Prostate gland (tissue), 2 donors: ENCODE measurements at regions not wholly inside any gene's neighbourhood (a gene's known extent, or its start where the extent isn't known, plus 50 kb on each side); places are given as distances from the start of the nearest gene placed in this dataset.
"Not testable (repeated sequence)": the region's sequence is repeated elsewhere in the genome, so short reads cannot be mapped to it uniquely, and the experiment has no call there.

Source experiments
- DNase-seq: peaks from one replicate; pipeline ENCODE4 v3.0.0-alpha.2; 2019; ENCODE audit warnings: low spot score
- H3K27ac ChIP-seq, 2 donors: fragments of 200-600 bp; sonication (generic); 2 replicates each; pipeline ENCODE4 v1.5.1; 2017 to 2019
- H3K27me3 ChIP-seq: fragments of 200-600 bp; sonication (generic); replicated peaks from 2 replicates; pipeline ENCODE4 v1.5.1; 2019; ENCODE audit not compliant: insufficient read depth
- H3K36me3 ChIP-seq, 2 donors: fragments of 200-600 bp; sonication (generic); 1 replicate in 1 of 2; 2 replicates in 1 of 2; pipeline versions ENCODE4 v1.5.1 to v1.8.1; 2017 to 2019
- H3K4me1 ChIP-seq: fragments of 200-600 bp; sonication (generic); replicated peaks from 2 replicates; pipeline ENCODE4 v1.5.1; 2019
- H3K4me3 ChIP-seq, 2 donors: fragments of 200-600 bp; sonication (generic); 2 replicates each; pipeline ENCODE4 v1.5.1; 2017 to 2019
- H3K9me3 ChIP-seq: fragments of 200-600 bp; sonication (generic); 2 replicates; pipeline ENCODE4 v1.5.1; 2017
- POLR2A ChIP-seq: fragments of 450-650 bp; IDR thresholded peaks from one replicate; pipeline ENCODE4 v1.6.1; 2016; ENCODE audit warnings: antibody characterized with exemption, mild to moderate bottlenecking
- POLR2AphosphoS5 ChIP-seq: sonication (generic); formaldehyde crosslinking; IDR thresholded peaks from one replicate; pipeline ENCODE4 v1.6.1; 2017; ENCODE audit warnings: antibody characterized with exemption
- WGBS: methylation state at CpG from one replicate; pipeline ENCODE4 v1.1.5; 2018; 5-methylcytosine and 5-hydroxymethylcytosine counted together
- intact Hi-C: fragments of 100-400 bp; cut with DNase I; formaldehyde crosslinking; loops from one replicate; pipeline ENCODE4 v1.14.2; 2022
- TF ChIP-seq, protein P1 (sequence below), 4 experiments: fragments of 200-600 bp in 2 of 4; fragments of 450-650 bp in 2 of 4; sonication (generic) in 2 of 4; IDR thresholded peaks; 1 replicate in 3 of 4; 2 replicates in 1 of 4; pipeline ENCODE4 v1.5.1; 2016 to 2019; ENCODE audit warnings: antibody characterized with exemption in 4 of 4, mild to moderate bottlenecking in 2 of 4, moderate library complexity in 2 of 4

DNA sequence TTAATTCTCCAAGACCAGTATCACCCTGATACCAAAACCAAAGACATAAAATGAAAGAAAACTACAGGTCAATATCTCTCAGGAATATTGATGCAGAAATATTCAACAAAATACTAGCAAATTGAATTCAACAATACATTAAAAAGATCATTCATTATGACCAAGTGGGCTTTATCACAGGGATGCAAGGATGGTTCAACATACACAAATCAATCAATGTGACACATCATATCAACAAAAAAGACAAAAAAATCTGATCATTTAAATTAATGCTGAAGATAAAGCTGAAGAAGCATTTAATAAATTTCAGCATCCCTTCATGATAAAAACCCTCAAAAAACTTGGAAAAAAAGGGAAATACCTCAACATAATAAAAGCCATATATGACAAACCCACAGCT is 341.4 kb downstream of the GUCY2F start:
- DNase-seq: no peak
- Histone ChIP-seq H3K27me3 (no peaks in the 10 kb centered on the region), H3K4me1 (no peaks in the 10 kb centered on the region), H3K4me3 (no peak overlapping the region), H3K36me3 (no peaks in the 10 kb centered on the region), H3K9me3 (no peaks in the 10 kb centered on the region), H3K27ac (no peak overlapping the region)
- TF ChIP-seq, protein P1, sequence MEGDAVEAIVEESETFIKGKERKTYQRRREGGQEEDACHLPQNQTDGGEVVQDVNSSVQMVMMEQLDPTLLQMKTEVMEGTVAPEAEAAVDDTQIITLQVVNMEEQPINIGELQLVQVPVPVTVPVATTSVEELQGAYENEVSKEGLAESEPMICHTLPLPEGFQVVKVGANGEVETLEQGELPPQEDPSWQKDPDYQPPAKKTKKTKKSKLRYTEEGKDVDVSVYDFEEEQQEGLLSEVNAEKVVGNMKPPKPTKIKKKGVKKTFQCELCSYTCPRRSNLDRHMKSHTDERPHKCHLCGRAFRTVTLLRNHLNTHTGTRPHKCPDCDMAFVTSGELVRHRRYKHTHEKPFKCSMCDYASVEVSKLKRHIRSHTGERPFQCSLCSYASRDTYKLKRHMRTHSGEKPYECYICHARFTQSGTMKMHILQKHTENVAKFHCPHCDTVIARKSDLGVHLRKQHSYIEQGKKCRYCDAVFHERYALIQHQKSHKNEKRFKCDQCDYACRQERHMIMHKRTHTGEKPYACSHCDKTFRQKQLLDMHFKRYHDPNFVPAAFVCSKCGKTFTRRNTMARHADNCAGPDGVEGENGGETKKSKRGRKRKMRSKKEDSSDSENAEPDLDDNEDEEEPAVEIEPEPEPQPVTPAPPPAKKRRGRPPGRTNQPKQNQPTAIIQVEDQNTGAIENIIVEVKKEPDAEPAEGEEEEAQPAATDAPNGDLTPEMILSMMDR (IDR thresholded peaks at IDR 0.05): no peak
- no peak for TF ChIP-seq POLR2AphosphoS5
- TF ChIP-seq POLR2A: no peak
- intact Hi-C loops: no loop called here

DNA sequence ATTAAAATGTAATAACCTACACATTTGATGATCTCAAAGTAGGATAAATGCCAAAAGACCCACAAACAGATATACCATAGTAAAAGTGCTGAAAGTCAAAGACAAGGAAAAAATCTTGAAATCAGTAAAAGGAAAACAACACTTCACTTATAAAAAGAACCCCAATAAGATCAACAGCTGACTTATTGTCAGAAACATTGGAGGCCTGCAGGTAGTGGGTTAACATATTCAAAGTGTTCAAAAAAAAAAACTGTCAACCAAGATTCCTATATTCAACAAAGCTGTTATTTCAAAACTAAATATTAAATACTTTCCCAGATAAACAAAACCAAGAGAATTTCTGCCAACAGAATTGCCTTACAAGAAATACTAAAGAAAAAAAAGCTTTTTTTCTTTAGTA is 347.1 kb downstream of the GUCY2F start:
- no peak for TF ChIP-seq POLR2AphosphoS5
- no peak for TF ChIP-seq POLR2A
- TF ChIP-seq, protein P1 (IDR thresholded peaks at IDR 0.05): no peak
- DNase-seq: no peak
- intact Hi-C loops: no loop called here
- no peaks in the 10 kb centered on the region for H3K9me3 ChIP-seq
- H3K4me1 ChIP-seq: no peaks in the 10 kb centered on the region
- no peak overlapping the region for H3K4me3 ChIP-seq
- H3K36me3 ChIP-seq: no peaks in the 10 kb centered on the region
- no peak overlapping the region for H3K27ac ChIP-seq
- H3K27me3 ChIP-seq: no peaks in the 10 kb centered on the region

DNA sequence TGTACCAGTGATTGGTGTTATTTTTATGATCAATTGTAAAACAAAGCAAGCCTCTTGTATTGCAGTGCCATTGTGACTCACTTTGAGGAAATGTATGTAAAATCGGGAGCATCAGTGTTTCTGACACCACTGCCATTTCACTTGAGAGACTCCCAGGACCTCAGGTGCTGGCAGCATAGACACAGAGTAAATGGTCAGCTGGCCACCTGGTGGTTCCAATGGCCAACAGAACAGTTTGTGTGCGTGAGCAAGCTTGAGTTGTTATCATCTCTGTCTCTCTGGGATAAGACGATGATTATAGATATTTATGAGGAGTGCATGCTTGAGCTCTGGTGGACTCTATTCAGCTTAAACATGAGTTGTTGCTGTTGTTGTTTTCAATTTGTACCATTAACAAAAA is 356.6 kb downstream of the GUCY2F start:
- TF ChIP-seq POLR2AphosphoS5: no peak
- no peak for TF ChIP-seq POLR2A
- TF ChIP-seq, protein P1 (IDR thresholded peaks at IDR 0.05): no peak
- DNase-seq: no peak
- Histone ChIP-seq H3K4me3 (no peak overlapping the region), H3K27me3 (no peaks in the 10 kb centered on the region), H3K36me3 (no peaks in the 10 kb centered on the region), H3K9me3 (no peaks in the 10 kb centered on the region), H3K27ac (no peak overlapping the region), H3K4me1 (no peaks in the 10 kb centered on the region)
- 87% methylated on average over 3 of the region's 3 CpGs for WGBS
- intact Hi-C loops: no loop called here

DNA sequence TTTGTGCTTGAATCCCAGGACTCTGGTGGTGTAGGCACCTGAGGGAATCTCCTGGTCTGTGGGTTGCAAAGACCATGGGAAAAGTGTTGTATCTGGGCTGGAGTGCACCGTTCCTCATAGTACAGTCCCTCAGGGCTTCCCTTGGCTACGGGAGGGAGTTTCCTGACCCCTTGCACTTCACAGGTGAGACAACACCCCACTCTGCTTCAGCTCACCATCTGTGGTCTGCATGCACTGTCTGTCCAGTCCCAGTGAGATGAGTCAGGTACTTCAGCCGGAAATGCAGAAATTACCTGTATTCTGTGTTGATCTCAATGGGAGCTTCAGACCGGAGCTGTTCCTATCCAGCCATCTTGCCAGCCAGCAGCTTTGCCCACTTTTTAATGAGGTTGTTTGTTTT is 353.0 kb upstream of the IRS4 start:
- WGBS: 98% methylated on average over 4 of the region's 4 CpGs

DNA sequence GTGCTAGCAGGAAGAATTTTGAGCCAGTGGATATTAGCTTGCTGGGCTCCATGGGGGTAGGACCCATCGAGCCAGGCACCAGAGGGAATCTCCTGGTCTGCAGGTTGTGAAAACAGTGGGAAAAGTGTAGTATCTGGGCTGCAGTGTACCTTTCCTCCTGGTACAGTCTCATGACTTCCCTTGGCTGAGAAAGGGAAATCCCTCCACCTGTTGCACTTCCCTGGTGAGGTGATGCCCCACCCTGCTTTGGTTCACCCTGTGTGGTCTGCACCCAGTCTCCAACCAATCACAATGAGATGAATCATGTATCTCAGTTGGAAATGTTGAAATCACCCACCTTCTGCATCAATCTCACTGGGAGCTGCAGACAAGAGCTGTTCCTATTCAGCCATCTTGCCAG is 341.4 kb upstream of the IRS4 start:
- Histone ChIP-seq H3K9me3 (no peaks in the 10 kb centered on the region), H3K27ac (no peak overlapping the region), H3K4me1 (no peaks in the 10 kb centered on the region), H3K4me3 (no peak overlapping the region), H3K27me3 (no peaks in the 10 kb centered on the region), H3K36me3 (no peaks in the 10 kb centered on the region)
- no peak for DNase-seq
- WGBS: 40% methylated on average over 1 of the region's 1 CpG
- intact Hi-C loops: no loop called here
- TF ChIP-seq, protein P1 (IDR thresholded peaks at IDR 0.05): no peak
- TF ChIP-seq POLR2A (no peak), POLR2AphosphoS5 (no peak)

More for the DNA sequence above, 353.0 kb upstream of the IRS4 start:
- Histone ChIP-seq H3K27ac (no peak overlapping the region), H3K4me1 (no peaks in the 10 kb centered on the region), H3K9me3 (no peaks in the 10 kb centered on the region), H3K36me3 (no peaks in the 10 kb centered on the region), H3K27me3 (no peaks in the 10 kb centered on the region), H3K4me3 (no peak overlapping the region)
- DNase-seq: no peak
- no peak for TF ChIP-seq POLR2AphosphoS5
- TF ChIP-seq POLR2A: no peak
- TF ChIP-seq, protein P1 (IDR thresholded peaks at IDR 0.05): no peak
- intact Hi-C loops: no loop called here

DNA sequence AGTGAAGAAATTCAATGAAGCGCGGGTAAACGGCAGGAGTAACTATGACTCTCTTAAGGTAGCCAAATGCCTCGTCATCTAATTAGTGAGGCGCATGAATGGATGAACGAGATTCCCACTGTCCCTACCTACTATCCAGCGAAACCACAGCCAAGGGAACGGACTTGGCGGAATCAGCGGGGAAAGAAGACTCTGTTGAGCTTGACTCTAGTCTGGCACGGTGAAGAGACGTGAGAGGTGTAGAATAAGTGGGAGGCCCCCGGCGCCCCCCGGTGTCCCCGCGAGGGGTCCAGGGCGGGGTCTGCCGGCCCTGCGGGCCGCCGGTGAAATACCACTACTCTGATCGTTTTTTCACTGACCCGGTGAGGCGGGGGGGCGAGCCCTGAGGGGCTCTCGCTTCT is 317.8 kb upstream of the IRS4 start:
- H3K27me3 ChIP-seq, DNase-seq, intact Hi-C loops: not testable (repeated sequence)

More for the DNA sequence above, 317.8 kb upstream of the IRS4 start:
- not testable (repeated sequence) for H3K27ac ChIP-seq, H3K4me3 ChIP-seq, H3K9me3 ChIP-seq, H3K4me1 ChIP-seq, H3K36me3 ChIP-seq
- 91% methylated on average over 27 of the region's 27 CpGs for WGBS
